Testis (tissue), 2 donors: ENCODE measurements at regions not wholly inside any gene's neighbourhood (a gene's known extent, or its start where the extent isn't known, plus 50 kb on each side); places are given as distances from the start of the nearest gene placed in this dataset.

Experiments used
- DNase-seq: peaks from one replicate; pipeline ENCODE4 v3.0.0-alpha.2; 2019
- H3K27ac ChIP-seq, 2 donors: fragments of 200-600 bp; sonication (generic); one replicate each; pipeline ENCODE4 v1.5.1; 2019
- H3K27me3 ChIP-seq: fragments of 200-600 bp; sonication (generic); one replicate; pipeline ENCODE4 v1.5.1; 2019
- H3K36me3 ChIP-seq: fragments of 200-600 bp; sonication (generic); one replicate; pipeline ENCODE4 v1.5.1; 2017; ENCODE audit warnings: low read depth; ENCODE audit errors: missing control alignments
- H3K4me1 ChIP-seq: fragments of 200-600 bp; sonication (generic); one replicate; pipeline ENCODE4 v1.5.1; 2019
- H3K4me3 ChIP-seq, 2 donors: fragments of 200-600 bp; sonication (generic); one replicate each; pipeline ENCODE4 v1.5.1; 2017 to 2019
- H3K9me3 ChIP-seq: fragments of 200-600 bp; sonication (generic); one replicate; pipeline ENCODE4 v1.5.1; 2017
- CTCF ChIP-seq, 3 experiments: fragments of 450-650 bp in 2 of 3; fragments of 200-600 bp in 1 of 3; sonication (generic) in 1 of 3; IDR thresholded peaks; one replicate each; pipeline ENCODE4 v1.5.1; 2016 to 2019; ENCODE audit warnings: antibody characterized with exemption in 3 of 3, mild to moderate bottlenecking in 2 of 3, moderate library complexity in 1 of 3
- POLR2A ChIP-seq: fragments of 450-650 bp; IDR thresholded peaks from one replicate; pipeline ENCODE4 v1.6.1; 2017; ENCODE audit warnings: antibody characterized with exemption, mild to moderate bottlenecking, moderate library complexity
- WGBS, 2 donors: methylation state at CpG; one replicate each; pipeline ENCODE4 v1.1.5; 2018; 5-methylcytosine and 5-hydroxymethylcytosine counted together
- intact Hi-C: fragments of 100-400 bp; cut with DNase I; formaldehyde crosslinking; loops from one replicate; pipeline ENCODE4 v1.15.1; 2023; ENCODE audit warnings: low total_unique reads

GRCh38 chr4:96039803-96040436, 200.0 kb downstream of the PDHA2 start:
- no peak for DNase-seq
- WGBS, 2 donors, result 55 to 73% methylated on average over 2 of the region's 2 CpGs
- TF ChIP-seq POLR2A, result no peak
- Histone ChIP-seq H3K4me3 (no peak overlapping the region), H3K4me1 (no peaks in the 10 kb centered on the region), H3K9me3 (no peaks in the 10 kb centered on the region), H3K27me3 (no peaks in the 10 kb centered on the region), H3K27ac (no peak overlapping the region), H3K36me3 (no peaks in the 10 kb centered on the region)
- intact Hi-C loops, result no loop called here

DNA sequence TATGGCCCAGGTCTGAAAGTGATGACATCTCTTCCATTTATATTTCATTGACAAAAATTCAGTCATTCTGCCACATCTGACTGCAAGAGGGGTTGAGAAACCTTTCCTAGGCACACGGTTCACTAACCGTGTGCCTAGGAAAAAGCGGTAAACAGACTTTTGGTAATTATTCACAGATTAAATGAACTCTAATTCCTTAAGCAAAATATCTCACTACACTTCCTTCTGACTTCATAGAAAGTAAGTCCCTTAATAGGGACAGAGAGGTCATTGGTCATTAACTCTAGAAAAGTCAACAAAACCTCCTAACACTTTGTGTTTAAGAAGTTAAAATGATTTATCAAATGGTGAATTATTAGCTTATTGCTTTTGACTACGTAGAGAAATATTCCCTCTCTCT, 205.1 kb downstream of the PDHA2 start:
- no peak overlapping the region for H3K27ac ChIP-seq
- intact Hi-C loops, result no loop called here

GRCh38 chr4:96052827-96053226, 212.9 kb downstream of the PDHA2 start:
- Histone ChIP-seq H3K27ac (no peak overlapping the region), H3K4me3 (no peak overlapping the region), H3K9me3 (no peaks in the 10 kb centered on the region), H3K4me1 (no peaks in the 10 kb centered on the region), H3K27me3 (no peaks in the 10 kb centered on the region), H3K36me3 (no peaks in the 10 kb centered on the region)
- 84 to 92% methylated on average over 1 of the region's 1 CpG for WGBS, 2 donors
- DNase-seq, result no peak
- TF ChIP-seq CTCF (IDR thresholded peaks at IDR 0.05) (no peak), POLR2A (no peak)
- intact Hi-C loops, result no loop called here

More for the DNA sequence above, 205.1 kb downstream of the PDHA2 start:
- no peak for TF ChIP-seq POLR2A
- TF ChIP-seq CTCF (IDR thresholded peaks at IDR 0.05), result no peak
- WGBS, 2 donors, result 86 to 92% methylated on average over 4 of the region's 4 CpGs
- Histone ChIP-seq H3K4me1 (no peaks in the 10 kb centered on the region), H3K36me3 (no peaks in the 10 kb centered on the region), H3K27me3 (no peaks in the 10 kb centered on the region), H3K9me3 (no peaks in the 10 kb centered on the region), H3K4me3 (no peak overlapping the region)
- DNase-seq, result no peak

DNA sequence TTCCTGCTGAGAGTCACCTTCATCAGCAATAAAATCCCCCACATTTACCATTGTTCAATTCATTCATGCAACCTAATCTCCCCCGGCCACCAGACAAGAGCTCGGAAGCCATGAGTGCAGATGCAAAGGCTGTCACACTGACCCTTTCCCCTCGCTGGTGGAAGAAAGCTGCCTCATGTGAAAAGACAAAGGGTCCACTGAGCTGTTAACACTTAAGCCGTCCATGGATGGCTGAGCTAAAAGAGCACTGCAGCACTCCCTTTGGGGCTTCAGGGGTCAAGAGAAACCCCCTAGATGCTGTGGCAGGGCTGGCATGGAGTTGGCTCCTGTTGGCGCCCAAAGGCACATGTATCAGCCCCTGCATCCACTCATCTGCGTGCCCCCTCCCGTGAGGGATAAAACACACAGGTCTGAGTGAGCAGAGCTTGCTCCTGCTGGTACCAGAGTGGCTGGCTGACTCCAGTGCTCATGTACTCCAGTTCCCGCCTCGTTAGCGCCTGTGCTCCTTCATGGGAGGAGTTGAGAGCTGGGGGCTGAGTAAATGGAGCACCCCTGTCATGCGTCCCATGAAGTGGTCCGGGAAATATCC, 216.5 kb downstream of the PDHA2 start:
- WGBS, 2 donors, result 50 to 85% methylated on average over 8 to 12 of the region's 12 CpGs
- intact Hi-C loops, result no loop called here

GRCh38 chr4:96063639-96064038, 223.7 kb downstream of the PDHA2 start:
- WGBS, 2 donors, result 50 to 51% methylated on average over 2 of the region's 2 CpGs
- no peaks in the 10 kb centered on the region for H3K4me1 ChIP-seq
- intact Hi-C loops, result no loop called here
- TF ChIP-seq CTCF (IDR thresholded peaks at IDR 0.05) (no peak), POLR2A (no peak)
- DNase-seq, result no peak
- no peaks in the 10 kb centered on the region for H3K9me3 ChIP-seq
- H3K36me3 ChIP-seq, result no peaks in the 10 kb centered on the region
- H3K27ac ChIP-seq, result no peak overlapping the region
- no peak overlapping the region for H3K4me3 ChIP-seq
- H3K27me3 ChIP-seq, result no peaks in the 10 kb centered on the region

More for the DNA sequence above, 216.5 kb downstream of the PDHA2 start:
- no peak overlapping the region for H3K4me3 ChIP-seq
- H3K36me3 ChIP-seq, result no peaks in the 10 kb centered on the region
- no peaks in the 10 kb centered on the region for H3K27me3 ChIP-seq
- TF ChIP-seq CTCF (IDR thresholded peaks at IDR 0.05) (no peak), POLR2A (no peak)
- H3K27ac ChIP-seq, result no peak overlapping the region
- no peak for DNase-seq
- no peaks in the 10 kb centered on the region for H3K9me3 ChIP-seq
- no peaks in the 10 kb centered on the region for H3K4me1 ChIP-seq
